ENCODE measurements at regions not wholly inside any gene's neighbourhood (a gene's known extent, or its start where the extent isn't known, plus 50 kb on each side); places are given as distances from the start of the nearest gene placed in this dataset.

- peak; percentile 63 for DNase-seq (ENCODE audit: low spot score)
Observed at GRCh38 chr12:107320929-107321631, 227.7 kb upstream of the CRY1 start.

GRCh38 chr12:107322063-107322462, 228.7 kb upstream of the CRY1 start:
- no peak for DNase-seq (ENCODE audit: low spot score)

- no peak for DNase-seq (ENCODE audit: low spot score)
Observed at GRCh38 chr12:107325075-107325608, 231.8 kb upstream of the CRY1 start.

- DNase-seq (ENCODE audit: low spot score): no peak
Observed at GRCh38 chr12:107326237-107326636, 232.9 kb upstream of the CRY1 start.

GRCh38 chr12:107327651-107328182, 234.4 kb upstream of the CRY1 start:
- no peak for DNase-seq (ENCODE audit: low spot score)

GRCh38 chr12:107328442-107329133, 235.2 kb upstream of the CRY1 start:
- DNase-seq (ENCODE audit: low spot score): no peak

GRCh38 chr12:107329569-107330324, 236.4 kb upstream of the CRY1 start:
- DNase-seq (ENCODE audit: low spot score): no peak

- no peak for DNase-seq (ENCODE audit: low spot score)
Observed at GRCh38 chr12:107330831-107331431, 237.6 kb upstream of the CRY1 start.

- DNase-seq (ENCODE audit: low spot score): no peak
Observed at GRCh38 chr12:107331471-107331870, 238.1 kb upstream of the CRY1 start.

GRCh38 chr12:107331912-107332311, 238.6 kb upstream of the CRY1 start:
- DNase-seq (ENCODE audit: low spot score): no peak

- DNase-seq (ENCODE audit: low spot score): no peak
Observed at GRCh38 chr12:107332743-107333142, 239.4 kb upstream of the CRY1 start.

GRCh38 chr12:107335802-107336570, 242.6 kb upstream of the CRY1 start:
- no peak for DNase-seq (ENCODE audit: low spot score)

GRCh38 chr12:107336695-107337094, 243.3 kb upstream of the CRY1 start:
- DNase-seq (ENCODE audit: low spot score): no peak

GRCh38 chr12:107337346-107338095, 244.2 kb upstream of the CRY1 start:
- DNase-seq (ENCODE audit: low spot score): no peak

- no peak for DNase-seq (ENCODE audit: low spot score)
Observed at GRCh38 chr12:107339487-107339886, 246.1 kb upstream of the CRY1 start.

- DNase-seq (ENCODE audit: low spot score): no peak
Observed at GRCh38 chr12:107339932-107340331, 246.6 kb upstream of the CRY1 start.

GRCh38 chr12:107340898-107341297, 247.5 kb upstream of the CRY1 start:
- DNase-seq (ENCODE audit: low spot score): no peak

- DNase-seq (ENCODE audit: low spot score): no peak
Observed at GRCh38 chr12:107344035-107344808, 250.9 kb upstream of the CRY1 start.

- DNase-seq (ENCODE audit: low spot score): no peak
Observed at GRCh38 chr12:107347261-107347660, 253.9 kb upstream of the CRY1 start.

All from CD4-positive, alpha-beta T cell treated with Interleukin-15 for 4 hours (primary cell).